ENCODE measurements at regions not wholly inside any gene's neighbourhood (a gene's known extent, or its start where the extent isn't known, plus 50 kb on each side); places are given as distances from the start of the nearest gene placed in this dataset.

- TF ChIP-seq CHD7 (IDR thresholded peaks at IDR 0.05; ENCODE audit: insufficient replicate concordance, low read length) (no peak), RAD21 (IDR thresholded peaks at IDR 0.05 in 1 of 2, conservative IDR thresholded peaks at IDR 0.05 in 1 of 2; ENCODE audit: low read depth in 2 of 2, low read length in 2 of 2) (peak; percentile 52 to 59), SIN3A (conservative IDR thresholded peaks at IDR 0.05 in 1 of 2, IDR thresholded peaks at IDR 0.05 in 1 of 2; ENCODE audit: low read depth in 1 of 2, low read length in 2 of 2) (no peak)
Measured at GRCh38 chr7:27377988-27378387, 135.4 kb downstream of the EVX1 start (continued).
